ENCODE measurements at regions not wholly inside any gene's neighbourhood (a gene's known extent, or its start where the extent isn't known, plus 50 kb on each side); places are given as distances from the start of the nearest gene placed in this dataset.

GRCh38 chr5:175003531-175003930 is 279.1 kb downstream of the MSX2 start:
- Histone ChIP-seq H3K9me2 (ENCODE audit: low read depth, low read length) (no peaks in the 10 kb centered on the region), H3F3A (ENCODE audit: insufficient read depth, low read length) (no peaks in the 10 kb centered on the region), H3K9ac (ENCODE audit: low read length) (no peak overlapping the region), H3K27me3 (ENCODE audit: insufficient read depth, low read length) (no peaks in the 10 kb centered on the region), H3K4me3 (ENCODE audit: low read depth, low read length, poor library complexity, severe bottlenecking) (no peak overlapping the region), H2AFZ (ENCODE audit: low read length) (no peak overlapping the region), H3K79me2 (ENCODE audit: insufficient read depth, low read length) (no peaks in the 10 kb centered on the region), H3K4me2 (ENCODE audit: low read length) (no peak overlapping the region), H4K20me1 (ENCODE audit: insufficient read depth, low read length) (no peaks in the 10 kb centered on the region), H3K9me3 (ENCODE audit: low read length) (no peaks in the 10 kb centered on the region), H3K4me1 (ENCODE audit: insufficient read depth, low read length, severe bottlenecking) (no peaks in the 10 kb centered on the region), H3K27ac (ENCODE audit: low read depth, low read length, poor library complexity, severe bottlenecking) (no peak overlapping the region), H3K36me3 (ENCODE audit: insufficient read depth, low read length) (no peaks in the 10 kb centered on the region)
- TF ChIP-seq EZH2 (IDR thresholded peaks at IDR 0.05; ENCODE audit: borderline replicate concordance, low read length) (no peak), CTCF (IDR thresholded peaks at IDR 0.05; ENCODE audit: low read length) (no peak)

- no peaks in the 10 kb centered on the region for H3K79me2 ChIP-seq (ENCODE audit: insufficient read depth, low read length)
- TF ChIP-seq CTCF (IDR thresholded peaks at IDR 0.05; ENCODE audit: low read length): no peak
- no peak for TF ChIP-seq EZH2 (IDR thresholded peaks at IDR 0.05; ENCODE audit: borderline replicate concordance, low read length)
- no peaks in the 10 kb centered on the region for H3K9me2 ChIP-seq (ENCODE audit: low read depth, low read length)
- no peaks in the 10 kb centered on the region for H4K20me1 ChIP-seq (ENCODE audit: insufficient read depth, low read length)
- no peak overlapping the region for H3K4me2 ChIP-seq (ENCODE audit: low read length)
- no peak overlapping the region for H2AFZ ChIP-seq (ENCODE audit: low read length)
- no peaks in the 10 kb centered on the region for H3F3A ChIP-seq (ENCODE audit: insufficient read depth, low read length)
- H3K27me3 ChIP-seq (ENCODE audit: insufficient read depth, low read length): no peaks in the 10 kb centered on the region
- H3K36me3 ChIP-seq (ENCODE audit: insufficient read depth, low read length): no peaks in the 10 kb centered on the region
- no peak overlapping the region for H3K4me3 ChIP-seq (ENCODE audit: low read depth, low read length, poor library complexity, severe bottlenecking)
- no peaks in the 10 kb centered on the region for H3K4me1 ChIP-seq (ENCODE audit: insufficient read depth, low read length, severe bottlenecking)
- H3K9ac ChIP-seq (ENCODE audit: low read length): no peak overlapping the region
- no peak overlapping the region for H3K27ac ChIP-seq (ENCODE audit: low read depth, low read length, poor library complexity, severe bottlenecking)
- no peaks in the 10 kb centered on the region for H3K9me3 ChIP-seq (ENCODE audit: low read length)
Observed at GRCh38 chr5:175001876-175002645, 277.7 kb downstream of the MSX2 start.

- H4K20me1 ChIP-seq (ENCODE audit: insufficient read depth, low read length): no peaks in the 10 kb centered on the region
- no peak overlapping the region for H2AFZ ChIP-seq (ENCODE audit: low read length)
- H3K9me3 ChIP-seq (ENCODE audit: low read length): no peaks in the 10 kb centered on the region
- no peaks in the 10 kb centered on the region for H3K79me2 ChIP-seq (ENCODE audit: insufficient read depth, low read length)
- TF ChIP-seq CTCF (IDR thresholded peaks at IDR 0.05; ENCODE audit: low read length) (no peak), EZH2 (IDR thresholded peaks at IDR 0.05; ENCODE audit: borderline replicate concordance, low read length) (no peak)
- H3K36me3 ChIP-seq (ENCODE audit: insufficient read depth, low read length): no peaks in the 10 kb centered on the region
- no peak overlapping the region for H3K4me3 ChIP-seq (ENCODE audit: low read depth, low read length, poor library complexity, severe bottlenecking)
- H3K9me2 ChIP-seq (ENCODE audit: low read depth, low read length): no peaks in the 10 kb centered on the region
- H3K4me1 ChIP-seq (ENCODE audit: insufficient read depth, low read length, severe bottlenecking): no peaks in the 10 kb centered on the region
- H3K4me2 ChIP-seq (ENCODE audit: low read length): no peak overlapping the region
- H3K9ac ChIP-seq (ENCODE audit: low read length): no peak overlapping the region
- no peaks in the 10 kb centered on the region for H3K27me3 ChIP-seq (ENCODE audit: insufficient read depth, low read length)
- H3K27ac ChIP-seq (ENCODE audit: low read depth, low read length, poor library complexity, severe bottlenecking): no peak overlapping the region
- no peaks in the 10 kb centered on the region for H3F3A ChIP-seq (ENCODE audit: insufficient read depth, low read length)
Observed at GRCh38 chr5:175001311-175001710, 276.9 kb downstream of the MSX2 start.

Data from OCI-LY1 (cell line).